ENCODE measurements at regions not wholly inside any gene's neighbourhood (a gene's known extent, or its start where the extent isn't known, plus 50 kb on each side); places are given as distances from the start of the nearest gene placed in this dataset.

DNA sequence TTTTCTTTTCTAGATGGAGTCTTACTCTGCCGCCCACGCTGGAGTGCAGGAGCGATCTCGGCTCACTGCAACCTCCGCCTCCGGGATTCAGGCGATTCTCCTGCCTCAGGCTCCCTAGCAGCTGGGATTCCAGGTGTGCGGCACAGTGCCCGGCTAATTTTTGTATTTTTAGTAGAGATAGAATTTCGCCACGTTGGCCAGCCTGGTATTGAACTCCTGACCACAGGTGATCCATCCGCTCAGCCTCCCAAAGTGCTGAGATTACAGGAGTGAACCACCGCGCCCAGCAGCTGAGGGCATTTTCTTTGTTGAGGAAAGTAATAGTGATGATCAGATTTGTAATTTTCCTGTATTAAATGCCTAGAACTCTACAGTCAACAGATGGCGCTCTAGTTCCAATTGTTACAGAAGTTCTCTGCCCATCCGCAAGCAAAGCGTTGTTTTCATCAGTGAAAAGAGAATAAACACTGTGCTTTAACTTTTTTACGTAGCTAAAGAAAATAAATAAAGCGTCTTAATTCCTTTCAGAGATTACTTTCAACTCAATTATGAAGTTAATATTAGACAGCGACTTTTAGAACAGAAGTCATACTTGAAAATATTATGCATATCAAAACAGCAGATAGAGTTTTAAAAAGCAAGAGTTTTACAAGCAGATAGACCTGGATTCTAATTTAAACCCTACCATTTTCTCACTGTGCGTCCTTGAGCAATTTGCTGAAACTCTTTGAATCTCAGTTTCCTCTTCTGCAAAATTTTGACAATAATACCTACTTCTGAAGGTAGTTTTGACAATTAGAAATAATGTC, 335.1 kb downstream of the DUSP6 start:
- H3K4me3 ChIP-seq (ENCODE audit: low read depth in 2 of 2, low read length in 1 of 2) = peak overlapping the region; percentile 42 to 58
- POLR2A ChIA-PET = interaction anchor here (0.7 kb wide), 1 partner anchor 335 kb away, joined by 3 read pairs; the partner anchor contains the start of gene DUSP6
- no peaks in the 10 kb centered on the region for H3K36me3 ChIP-seq (replicated peaks in 1 of 2; ENCODE audit: control insufficient read depth in 1 of 2, insufficient read depth in 2 of 2, low read length in 1 of 2)
- peaks cover 4% of the 10 kb centered on the region for H3F3A ChIP-seq (replicated peaks; ENCODE audit: insufficient read depth)
- CTCF ChIA-PET = interaction anchor here (0.5 to 9.7 kb wide), 55 partner anchors 9 to 1849 kb away, joined by 3 to 235 read pairs (median 4); partner anchors contain the start of genes DUSP6, GALNT4, KITLG and POC1B
- peak overlapping the region; percentile 67 for H3K4me2 ChIP-seq
- no peaks in the 10 kb centered on the region for H3K9me3 ChIP-seq
- peak overlapping the region; percentile 37; the same call in 1 of the 2 replicates for H3K9ac ChIP-seq
- 9% methylated on average over 21 of the region's 21 CpGs for WGBS (ENCODE audit: low lambda C conversion rate)
- TF ChIP-seq MXI1 (IDR thresholded peaks at IDR 0.05; ENCODE audit: low read depth, low read length) = 0 out of 2 replicates have a peak, but pooled peaks have one; percentile 17
- no peak for TF ChIP-seq NFIC (IDR thresholded peaks at IDR 0.05; ENCODE audit: borderline replicate concordance)
- no peak for TF ChIP-seq GATA2 (CRISPR knock-in tag; IDR thresholded peaks at IDR 0.05)
- TF ChIP-seq YY1 (IDR thresholded peaks at IDR 0.05; ENCODE audit: low read depth) = no peak
- TF ChIP-seq, protein P1, sequence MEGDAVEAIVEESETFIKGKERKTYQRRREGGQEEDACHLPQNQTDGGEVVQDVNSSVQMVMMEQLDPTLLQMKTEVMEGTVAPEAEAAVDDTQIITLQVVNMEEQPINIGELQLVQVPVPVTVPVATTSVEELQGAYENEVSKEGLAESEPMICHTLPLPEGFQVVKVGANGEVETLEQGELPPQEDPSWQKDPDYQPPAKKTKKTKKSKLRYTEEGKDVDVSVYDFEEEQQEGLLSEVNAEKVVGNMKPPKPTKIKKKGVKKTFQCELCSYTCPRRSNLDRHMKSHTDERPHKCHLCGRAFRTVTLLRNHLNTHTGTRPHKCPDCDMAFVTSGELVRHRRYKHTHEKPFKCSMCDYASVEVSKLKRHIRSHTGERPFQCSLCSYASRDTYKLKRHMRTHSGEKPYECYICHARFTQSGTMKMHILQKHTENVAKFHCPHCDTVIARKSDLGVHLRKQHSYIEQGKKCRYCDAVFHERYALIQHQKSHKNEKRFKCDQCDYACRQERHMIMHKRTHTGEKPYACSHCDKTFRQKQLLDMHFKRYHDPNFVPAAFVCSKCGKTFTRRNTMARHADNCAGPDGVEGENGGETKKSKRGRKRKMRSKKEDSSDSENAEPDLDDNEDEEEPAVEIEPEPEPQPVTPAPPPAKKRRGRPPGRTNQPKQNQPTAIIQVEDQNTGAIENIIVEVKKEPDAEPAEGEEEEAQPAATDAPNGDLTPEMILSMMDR (IDR thresholded peaks at IDR 0.05) = peak; percentile 85
- peak; percentile 90 for TF ChIP-seq RAD21 (IDR thresholded peaks at IDR 0.05; ENCODE audit: low read length)
- 0 out of 2 replicates have a peak, but pooled peaks have one; percentile 22 for TF ChIP-seq TAF1 (IDR thresholded peaks at IDR 0.05; ENCODE audit: borderline replicate concordance, low read depth, low read length)
- TF ChIP-seq RCOR1 (IDR thresholded peaks at IDR 0.05; ENCODE audit: low read length) = peak; percentile 67; the same call in 1 of the 2 replicates
- peak; percentile 67 for TF ChIP-seq SMC3 (IDR thresholded peaks at IDR 0.05; ENCODE audit: low read depth, low read length)
- no peaks in the 10 kb centered on the region for H4K20me1 ChIP-seq (ENCODE audit: insufficient read depth)
- no peaks in the 10 kb centered on the region for H3K27me3 ChIP-seq (ENCODE audit: insufficient read depth)
- H3K27ac ChIP-seq (ENCODE audit: low read depth in 2 of 2, low read length in 1 of 2) = no peak overlapping the region
- H3K9me2 ChIP-seq = no peaks in the 10 kb centered on the region
- H3K79me2 ChIP-seq (ENCODE audit: insufficient read depth) = no peaks in the 10 kb centered on the region
- peak; percentile 38 for DNase-seq
- H2AFZ ChIP-seq (ENCODE audit: low read depth) = peak overlapping the region; percentile 95
- H3K4me1 ChIP-seq (ENCODE audit: control insufficient read depth in 1 of 2, insufficient read depth in 2 of 2, low read depth in 1 of 2, low read length in 1 of 2) = no peaks in the 10 kb centered on the region; a peak in 2 of 4 replicates

DNA sequence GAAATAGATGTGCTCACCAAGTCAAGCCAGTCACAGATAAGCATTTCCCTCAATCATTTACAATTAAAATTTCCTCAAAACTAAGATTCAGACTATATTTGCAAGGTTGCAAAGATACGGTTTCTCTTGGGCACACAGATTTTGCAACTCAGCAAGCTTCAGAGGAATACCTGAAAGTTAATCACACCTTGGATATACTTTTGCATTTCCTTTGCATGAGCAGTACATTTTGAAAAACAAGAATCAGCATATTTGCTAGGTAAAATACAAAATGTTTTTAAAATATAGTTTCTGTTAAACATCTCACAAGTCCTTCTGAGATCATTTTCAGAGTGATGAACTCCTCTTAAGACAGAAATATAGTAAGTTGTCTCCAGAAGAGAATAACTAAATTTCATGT, 336.9 kb downstream of the DUSP6 start:
- WGBS (ENCODE audit: low lambda C conversion rate) = 100% methylated on average over 1 of the region's 1 CpG
- Histone ChIP-seq H3K36me3 (replicated peaks in 1 of 2; ENCODE audit: control insufficient read depth in 1 of 2, insufficient read depth in 2 of 2, low read length in 1 of 2) (no peaks in the 10 kb centered on the region), H2AFZ (ENCODE audit: low read depth) (no peak overlapping the region), H4K20me1 (ENCODE audit: insufficient read depth) (no peaks in the 10 kb centered on the region), H3K9ac (no peak overlapping the region), H3K9me3 (no peaks in the 10 kb centered on the region), H3K79me2 (ENCODE audit: insufficient read depth) (no peaks in the 10 kb centered on the region), H3K4me2 (no peak overlapping the region), H3F3A (replicated peaks; ENCODE audit: insufficient read depth) (peaks cover 4% of the 10 kb centered on the region), H3K27me3 (ENCODE audit: insufficient read depth) (no peaks in the 10 kb centered on the region), H3K4me1 (ENCODE audit: control insufficient read depth in 1 of 2, insufficient read depth in 2 of 2, low read depth in 1 of 2, low read length in 1 of 2) (no peaks in the 10 kb centered on the region; a peak in 2 of 4 replicates), H3K27ac (ENCODE audit: low read depth in 2 of 2, low read length in 1 of 2) (no peak overlapping the region), H3K9me2 (no peaks in the 10 kb centered on the region), H3K4me3 (ENCODE audit: low read depth in 2 of 2, low read length in 1 of 2) (no peak overlapping the region)
- DNase-seq = no peak
- TF ChIP-seq RXRA (IDR thresholded peaks at IDR 0.05; ENCODE audit: borderline replicate concordance, low read depth) = no peak
- TF ChIP-seq, protein P2, sequence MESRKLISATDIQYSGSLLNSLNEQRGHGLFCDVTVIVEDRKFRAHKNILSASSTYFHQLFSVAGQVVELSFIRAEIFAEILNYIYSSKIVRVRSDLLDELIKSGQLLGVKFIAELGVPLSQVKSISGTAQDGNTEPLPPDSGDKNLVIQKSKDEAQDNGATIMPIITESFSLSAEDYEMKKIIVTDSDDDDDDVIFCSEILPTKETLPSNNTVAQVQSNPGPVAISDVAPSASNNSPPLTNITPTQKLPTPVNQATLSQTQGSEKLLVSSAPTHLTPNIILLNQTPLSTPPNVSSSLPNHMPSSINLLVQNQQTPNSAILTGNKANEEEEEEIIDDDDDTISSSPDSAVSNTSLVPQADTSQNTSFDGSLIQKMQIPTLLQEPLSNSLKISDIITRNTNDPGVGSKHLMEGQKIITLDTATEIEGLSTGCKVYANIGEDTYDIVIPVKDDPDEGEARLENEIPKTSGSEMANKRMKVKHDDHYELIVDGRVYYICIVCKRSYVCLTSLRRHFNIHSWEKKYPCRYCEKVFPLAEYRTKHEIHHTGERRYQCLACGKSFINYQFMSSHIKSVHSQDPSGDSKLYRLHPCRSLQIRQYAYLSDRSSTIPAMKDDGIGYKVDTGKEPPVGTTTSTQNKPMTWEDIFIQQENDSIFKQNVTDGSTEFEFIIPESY (IDR thresholded peaks at IDR 0.05; ENCODE audit: borderline replicate concordance, low read depth) = no peak
- TF ChIP-seq, protein P3, sequence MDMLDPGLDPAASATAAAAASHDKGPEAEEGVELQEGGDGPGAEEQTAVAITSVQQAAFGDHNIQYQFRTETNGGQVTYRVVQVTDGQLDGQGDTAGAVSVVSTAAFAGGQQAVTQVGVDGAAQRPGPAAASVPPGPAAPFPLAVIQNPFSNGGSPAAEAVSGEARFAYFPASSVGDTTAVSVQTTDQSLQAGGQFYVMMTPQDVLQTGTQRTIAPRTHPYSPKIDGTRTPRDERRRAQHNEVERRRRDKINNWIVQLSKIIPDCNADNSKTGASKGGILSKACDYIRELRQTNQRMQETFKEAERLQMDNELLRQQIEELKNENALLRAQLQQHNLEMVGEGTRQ (IDR thresholded peaks at IDR 0.05; ENCODE audit: borderline replicate concordance, low read depth, low read length) = no peak
- TF ChIP-seq SMC3 (IDR thresholded peaks at IDR 0.05; ENCODE audit: low read depth, low read length) = no peak
- no peak for TF ChIP-seq GABPA (IDR thresholded peaks at IDR 0.05; ENCODE audit: low read depth)
- TF ChIP-seq, protein P4, sequence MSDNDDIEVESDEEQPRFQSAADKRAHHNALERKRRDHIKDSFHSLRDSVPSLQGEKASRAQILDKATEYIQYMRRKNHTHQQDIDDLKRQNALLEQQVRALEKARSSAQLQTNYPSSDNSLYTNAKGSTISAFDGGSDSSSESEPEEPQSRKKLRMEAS (IDR thresholded peaks at IDR 0.05; ENCODE audit: low read depth) = no peak
- no peak for TF ChIP-seq FOXM1 (IDR thresholded peaks at IDR 0.05; ENCODE audit: low read depth)
- no peak for TF ChIP-seq NFIC (IDR thresholded peaks at IDR 0.05; ENCODE audit: borderline replicate concordance)
- no peak for TF ChIP-seq MXI1 (IDR thresholded peaks at IDR 0.05; ENCODE audit: low read depth, low read length)
- TF ChIP-seq TCF12 (IDR thresholded peaks at IDR 0.05) = no peak
- no peak for TF ChIP-seq RAD21 (IDR thresholded peaks at IDR 0.05; ENCODE audit: low read length)
- TF ChIP-seq, protein P5, sequence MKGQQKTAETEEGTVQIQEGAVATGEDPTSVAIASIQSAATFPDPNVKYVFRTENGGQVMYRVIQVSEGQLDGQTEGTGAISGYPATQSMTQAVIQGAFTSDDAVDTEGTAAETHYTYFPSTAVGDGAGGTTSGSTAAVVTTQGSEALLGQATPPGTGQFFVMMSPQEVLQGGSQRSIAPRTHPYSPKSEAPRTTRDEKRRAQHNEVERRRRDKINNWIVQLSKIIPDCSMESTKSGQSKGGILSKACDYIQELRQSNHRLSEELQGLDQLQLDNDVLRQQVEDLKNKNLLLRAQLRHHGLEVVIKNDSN (IDR thresholded peaks at IDR 0.05; ENCODE audit: borderline replicate concordance, low read depth) = no peak
- TF ChIP-seq TEAD4 (IDR thresholded peaks at IDR 0.05; ENCODE audit: borderline replicate concordance, insufficient read depth) = no peak
- no peak for TF ChIP-seq TAF1 (IDR thresholded peaks at IDR 0.05; ENCODE audit: borderline replicate concordance, low read depth, low read length)
- no peak for TF ChIP-seq RFX5 (IDR thresholded peaks at IDR 0.05; ENCODE audit: low read length)
- no peak for TF ChIP-seq ELF1 (IDR thresholded peaks at IDR 0.05)
- CTCF ChIA-PET = interaction anchor here (1.4 kb wide), 1 partner anchor 35 kb away, joined by 3 read pairs; no protein-coding TSS in a partner anchor
- POLR2A ChIA-PET = no interaction called here
